GM12892 (cell line): ENCODE measurements at regions not wholly inside any gene's neighbourhood (a gene's known extent, or its start where the extent isn't known, plus 50 kb on each side); places are given as distances from the start of the nearest gene placed in this dataset.

Experiments used
- DNase-seq: peaks from one replicate; pipeline ENCODE4 v3.0.0; 2011; ENCODE audit not compliant: insufficient read length
- FAIRE-seq: peaks from 2 replicates; lab custom pipeline; 2011; peaks lifted over from hg19 to GRCh38; lab: Jason Lieb, UNC
- POLR2A ChIP-seq: IDR thresholded peaks from 2 replicates; pipeline ENCODE4 v1.6.1; 2011; ENCODE audit warnings: low read depth, low read length, control low read depth
- POLR2AphosphoS5 ChIP-seq: IDR thresholded peaks from 2 replicates; pipeline ENCODE4 v1.6.1; 2011; ENCODE audit warnings: low read depth, low read length, control low read depth
- TAF1 ChIP-seq: IDR thresholded peaks from 2 replicates; pipeline ENCODE4 v1.6.1; 2011; ENCODE audit warnings: low read depth, mild to moderate bottlenecking, control low read depth, low read length, borderline replicate concordance

DNA sequence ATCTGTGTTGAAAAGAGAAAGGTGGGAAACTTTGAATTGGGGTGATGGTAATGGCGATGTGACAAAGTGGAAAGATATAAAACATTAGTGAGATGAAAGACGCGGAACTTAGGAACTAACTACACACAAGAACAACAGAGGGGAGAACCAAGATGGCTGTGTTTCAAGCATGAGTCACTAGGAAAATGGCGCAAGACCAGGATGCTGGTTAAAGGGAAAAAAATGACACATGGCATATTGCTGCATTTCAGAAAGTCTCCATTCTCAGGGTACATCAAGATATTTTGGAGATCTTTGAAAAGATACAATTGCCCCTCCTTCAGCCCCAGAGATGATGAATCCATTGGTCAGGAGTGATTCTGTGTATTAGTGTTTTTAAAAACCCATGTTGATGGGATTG, 164.4 kb downstream of the FBXO8 start:
- DNase-seq (no peak), FAIRE-seq (no peak)
- TF ChIP-seq TAF1, result no peak
- TF ChIP-seq POLR2A, result no peak
- TF ChIP-seq POLR2AphosphoS5, result no peak

DNA sequence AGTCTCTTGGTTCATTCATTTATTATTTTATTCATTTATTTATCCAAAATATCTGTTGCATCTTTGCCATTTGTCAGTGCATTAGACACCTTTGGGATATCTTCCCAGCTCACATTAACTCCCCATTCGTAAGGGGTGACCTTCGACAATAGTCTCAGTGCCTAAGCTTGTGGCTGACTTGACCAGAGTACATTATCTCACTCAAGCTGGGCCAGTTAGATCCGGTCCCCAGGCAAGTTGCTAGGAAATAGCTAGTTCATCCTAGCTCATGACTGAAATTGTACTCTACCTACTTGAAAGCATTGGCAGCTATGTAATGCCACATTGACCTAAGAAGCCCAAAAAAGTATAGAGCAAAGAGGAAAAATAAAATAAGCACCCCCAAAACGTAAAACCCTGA, 165.3 kb downstream of the FBXO8 start:
- FAIRE-seq, result no peak
- no peak for TF ChIP-seq POLR2AphosphoS5
- no peak for TF ChIP-seq TAF1
- no peak for TF ChIP-seq POLR2A

DNA sequence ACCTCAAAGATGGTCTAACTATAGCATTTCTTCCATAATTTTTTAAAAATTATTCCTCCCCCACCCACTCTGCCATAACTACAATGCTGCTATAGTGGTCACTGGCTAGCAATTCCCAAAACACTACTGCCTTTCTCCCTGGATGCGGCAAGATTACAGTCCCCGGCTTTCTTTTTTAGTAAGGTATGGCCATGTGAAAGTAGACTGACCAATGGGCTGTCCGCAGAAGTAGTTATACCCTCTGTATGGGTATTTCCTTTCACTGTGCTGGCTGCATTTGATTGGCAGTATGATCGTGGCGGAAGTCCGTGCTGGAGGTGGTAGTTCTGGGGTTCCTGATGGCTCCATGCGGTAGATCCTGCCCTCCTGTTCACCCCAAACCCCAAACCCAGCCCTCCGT, 166.0 kb downstream of the FBXO8 start:
- TF ChIP-seq POLR2AphosphoS5 (no peak), POLR2A (no peak), TAF1 (no peak)
- no peak for DNase-seq
- FAIRE-seq, result no peak

More for the DNA sequence above, 165.3 kb downstream of the FBXO8 start:
- DNase-seq, result no peak

- no peak for DNase-seq
- no peak for FAIRE-seq
- no peak for TF ChIP-seq POLR2A
- TF ChIP-seq TAF1, result no peak
- TF ChIP-seq POLR2AphosphoS5, result no peak
Measured at GRCh38 chr4:174116021-174116420, 167.4 kb downstream of the FBXO8 start.

DNA sequence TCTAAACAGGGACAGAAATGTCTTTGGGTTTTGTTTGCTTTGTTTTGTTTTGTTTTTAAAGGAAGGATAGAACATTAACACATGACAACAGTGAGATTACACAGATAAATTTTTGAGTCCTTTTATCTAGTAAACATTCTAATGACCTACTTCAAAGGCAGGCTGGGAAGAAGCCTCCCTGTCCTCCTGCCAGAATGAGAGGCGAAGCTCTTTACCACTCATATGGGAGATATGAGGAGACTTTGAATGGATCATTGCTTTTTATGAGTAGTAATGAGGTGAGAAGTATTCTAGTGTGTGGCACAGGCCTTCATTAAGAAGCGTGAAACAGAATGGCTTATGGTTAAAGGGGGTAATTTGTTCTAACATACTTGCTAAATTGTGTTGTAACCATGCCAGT, 172.0 kb downstream of the FBXO8 start:
- no peak for FAIRE-seq
- DNase-seq, result no peak

DNA sequence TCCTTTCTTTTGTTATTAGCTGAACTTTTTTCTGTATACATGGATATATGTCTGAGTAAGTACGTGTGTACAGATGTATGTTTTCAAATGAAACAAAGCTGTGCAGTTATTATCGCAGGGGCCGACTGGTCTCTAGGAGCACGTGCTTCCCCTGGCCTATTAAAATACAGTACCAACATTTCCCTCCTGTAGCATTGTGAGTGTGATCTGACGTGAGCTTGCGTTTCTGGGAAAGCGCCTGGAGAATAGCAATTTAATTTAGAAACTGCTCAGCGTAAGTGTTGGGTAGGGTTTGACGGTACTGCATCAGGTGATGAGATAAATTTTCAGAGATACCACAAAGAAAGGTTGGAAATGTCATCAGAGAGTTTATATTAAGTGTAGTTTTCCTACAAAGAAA, 173.3 kb downstream of the FBXO8 start:
- DNase-seq, result no peak
- TF ChIP-seq TAF1 (no peak), POLR2AphosphoS5 (no peak), POLR2A (no peak)
- FAIRE-seq, result no peak

More for the DNA sequence above, 172.0 kb downstream of the FBXO8 start:
- no peak for TF ChIP-seq TAF1
- no peak for TF ChIP-seq POLR2AphosphoS5
- no peak for TF ChIP-seq POLR2A

GRCh38 chr4:174107746-174108354, 175.6 kb downstream of the FBXO8 start:
- DNase-seq (no peak), FAIRE-seq (no peak)
- TF ChIP-seq POLR2A, result no peak
- no peak for TF ChIP-seq POLR2AphosphoS5
- TF ChIP-seq TAF1, result no peak

GRCh38 chr4:174105202-174105601, 178.3 kb downstream of the FBXO8 start:
- no peak for TF ChIP-seq POLR2A
- no peak for TF ChIP-seq POLR2AphosphoS5
- TF ChIP-seq TAF1, result no peak
- DNase-seq (no peak), FAIRE-seq (no peak)

DNA sequence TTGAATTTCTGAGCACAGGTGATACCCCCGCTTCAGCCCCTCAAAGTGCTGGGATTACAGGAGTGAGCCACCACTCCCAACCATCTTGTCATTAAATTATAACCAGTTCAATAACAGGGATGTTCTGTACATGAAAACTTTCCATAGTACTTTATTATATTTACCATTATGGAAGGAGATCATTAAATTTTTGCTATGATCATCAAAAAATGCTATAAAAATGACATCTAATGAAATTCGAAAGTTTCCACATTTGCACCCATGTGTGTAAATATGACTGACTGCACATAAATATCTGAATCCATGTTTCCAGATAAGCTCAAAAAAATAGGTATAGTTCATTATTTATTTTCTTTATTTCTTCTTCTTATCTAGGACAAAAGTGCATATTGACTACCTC, 182.6 kb downstream of the FBXO8 start:
- DNase-seq (no peak), FAIRE-seq (no peak)
- no peak for TF ChIP-seq TAF1
- TF ChIP-seq POLR2AphosphoS5, result no peak
- TF ChIP-seq POLR2A, result no peak

- DNase-seq, result no peak
- FAIRE-seq, result no peak
- TF ChIP-seq POLR2A (no peak), TAF1 (no peak), POLR2AphosphoS5 (no peak)
Measured at GRCh38 chr4:174099712-174100111, 183.8 kb downstream of the FBXO8 start.

DNA sequence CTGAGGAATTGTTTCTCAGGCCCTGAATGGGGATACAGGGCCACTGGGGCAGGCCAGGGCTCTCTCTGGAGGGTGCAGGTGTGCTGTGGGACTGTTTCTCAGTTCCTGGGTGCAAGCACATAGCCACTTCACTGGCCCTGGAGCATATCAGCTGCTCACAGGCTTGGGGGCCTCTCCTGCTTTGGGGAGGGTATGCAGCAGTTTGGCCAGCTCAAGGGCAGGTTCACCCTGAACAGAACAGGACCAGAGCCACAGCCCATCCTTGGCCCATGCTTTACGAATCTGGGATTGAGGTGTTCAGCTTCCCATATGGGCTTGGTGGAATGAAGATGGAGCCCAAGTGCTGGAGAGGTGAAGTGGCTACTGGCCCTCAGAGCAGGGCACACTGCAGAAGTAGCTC, 186.5 kb downstream of the FBXO8 start:
- no peak for DNase-seq
- TF ChIP-seq TAF1, result no peak
- TF ChIP-seq POLR2A, result no peak
- TF ChIP-seq POLR2AphosphoS5, result no peak
- no peak for FAIRE-seq

DNA sequence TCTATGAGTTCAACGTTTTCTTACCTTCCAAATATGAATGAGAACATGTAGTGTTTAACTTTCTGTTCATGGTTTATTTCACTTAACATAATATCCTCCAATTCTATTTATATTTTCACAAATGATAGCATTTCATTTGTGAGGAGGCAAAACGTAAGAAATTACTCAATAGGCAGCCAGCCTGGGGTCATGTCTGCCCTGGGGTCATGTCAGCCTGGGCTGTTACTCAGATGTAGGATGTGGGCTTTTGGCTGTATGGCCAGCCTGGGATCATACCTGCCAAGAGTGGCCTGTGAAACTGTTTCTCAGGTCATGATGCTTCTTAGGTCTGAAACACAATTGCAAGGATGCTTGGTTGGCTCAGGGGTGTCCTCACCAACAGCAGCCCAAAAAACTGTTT, 187.0 kb downstream of the FBXO8 start:
- DNase-seq (no peak), FAIRE-seq (no peak)
- TF ChIP-seq POLR2AphosphoS5 (no peak), POLR2A (no peak), TAF1 (no peak)
